ENCODE measurements at regions not wholly inside any gene's neighbourhood (a gene's known extent, or its start where the extent isn't known, plus 50 kb on each side); places are given as distances from the start of the nearest gene placed in this dataset.

- TF ChIP-seq SNAI2 (CRISPR knock-in tag; IDR thresholded peaks at IDR 0.05) = no peak
- no peak for TF ChIP-seq ZFP3 (CRISPR knock-in tag; IDR thresholded peaks at IDR 0.05)
- TF ChIP-seq RARB (CRISPR knock-in tag; IDR thresholded peaks at IDR 0.05) = no peak
- no peak for TF ChIP-seq TCF4 (CRISPR knock-in tag; IDR thresholded peaks at IDR 0.05; ENCODE audit: borderline replicate concordance)
- TF ChIP-seq, protein P1, sequence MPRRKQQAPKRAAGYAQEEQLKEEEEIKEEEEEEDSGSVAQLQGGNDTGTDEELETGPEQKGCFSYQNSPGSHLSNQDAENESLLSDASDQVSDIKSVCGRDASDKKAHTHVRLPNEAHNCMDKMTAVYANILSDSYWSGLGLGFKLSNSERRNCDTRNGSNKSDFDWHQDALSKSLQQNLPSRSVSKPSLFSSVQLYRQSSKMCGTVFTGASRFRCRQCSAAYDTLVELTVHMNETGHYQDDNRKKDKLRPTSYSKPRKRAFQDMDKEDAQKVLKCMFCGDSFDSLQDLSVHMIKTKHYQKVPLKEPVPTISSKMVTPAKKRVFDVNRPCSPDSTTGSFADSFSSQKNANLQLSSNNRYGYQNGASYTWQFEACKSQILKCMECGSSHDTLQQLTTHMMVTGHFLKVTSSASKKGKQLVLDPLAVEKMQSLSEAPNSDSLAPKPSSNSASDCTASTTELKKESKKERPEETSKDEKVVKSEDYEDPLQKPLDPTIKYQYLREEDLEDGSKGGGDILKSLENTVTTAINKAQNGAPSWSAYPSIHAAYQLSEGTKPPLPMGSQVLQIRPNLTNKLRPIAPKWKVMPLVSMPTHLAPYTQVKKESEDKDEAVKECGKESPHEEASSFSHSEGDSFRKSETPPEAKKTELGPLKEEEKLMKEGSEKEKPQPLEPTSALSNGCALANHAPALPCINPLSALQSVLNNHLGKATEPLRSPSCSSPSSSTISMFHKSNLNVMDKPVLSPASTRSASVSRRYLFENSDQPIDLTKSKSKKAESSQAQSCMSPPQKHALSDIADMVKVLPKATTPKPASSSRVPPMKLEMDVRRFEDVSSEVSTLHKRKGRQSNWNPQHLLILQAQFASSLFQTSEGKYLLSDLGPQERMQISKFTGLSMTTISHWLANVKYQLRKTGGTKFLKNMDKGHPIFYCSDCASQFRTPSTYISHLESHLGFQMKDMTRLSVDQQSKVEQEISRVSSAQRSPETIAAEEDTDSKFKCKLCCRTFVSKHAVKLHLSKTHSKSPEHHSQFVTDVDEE (CRISPR knock-in tag; IDR thresholded peaks at IDR 0.05) = no peak
- TF ChIP-seq, protein P2, sequence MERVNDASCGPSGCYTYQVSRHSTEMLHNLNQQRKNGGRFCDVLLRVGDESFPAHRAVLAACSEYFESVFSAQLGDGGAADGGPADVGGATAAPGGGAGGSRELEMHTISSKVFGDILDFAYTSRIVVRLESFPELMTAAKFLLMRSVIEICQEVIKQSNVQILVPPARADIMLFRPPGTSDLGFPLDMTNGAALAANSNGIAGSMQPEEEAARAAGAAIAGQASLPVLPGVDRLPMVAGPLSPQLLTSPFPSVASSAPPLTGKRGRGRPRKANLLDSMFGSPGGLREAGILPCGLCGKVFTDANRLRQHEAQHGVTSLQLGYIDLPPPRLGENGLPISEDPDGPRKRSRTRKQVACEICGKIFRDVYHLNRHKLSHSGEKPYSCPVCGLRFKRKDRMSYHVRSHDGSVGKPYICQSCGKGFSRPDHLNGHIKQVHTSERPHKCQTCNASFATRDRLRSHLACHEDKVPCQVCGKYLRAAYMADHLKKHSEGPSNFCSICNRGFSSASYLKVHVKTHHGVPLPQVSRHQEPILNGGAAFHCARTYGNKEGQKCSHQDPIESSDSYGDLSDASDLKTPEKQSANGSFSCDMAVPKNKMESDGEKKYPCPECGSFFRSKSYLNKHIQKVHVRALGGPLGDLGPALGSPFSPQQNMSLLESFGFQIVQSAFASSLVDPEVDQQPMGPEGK (CRISPR knock-in tag; IDR thresholded peaks at IDR 0.05; ENCODE audit: borderline replicate concordance) = no peak
- TF ChIP-seq ZFP30 (CRISPR knock-in tag; IDR thresholded peaks at IDR 0.05) = no peak
- TF ChIP-seq ARNTL (CRISPR knock-in tag; IDR thresholded peaks at IDR 0.05; ENCODE audit: borderline replicate concordance, low read depth) = no peak
- no peak for TF ChIP-seq ESRRG (CRISPR knock-in tag; IDR thresholded peaks at IDR 0.05)
- TF ChIP-seq CSDC2 (CRISPR knock-in tag; IDR thresholded peaks at IDR 0.05) = no peak
- TF ChIP-seq ZNF70 (CRISPR knock-in tag; IDR thresholded peaks at IDR 0.05) = no peak
These were observed 561.6 kb upstream of the PSMD7 start for GRCh38 chr16:73735018-73735417.

Measured in SK-N-SH treated with all-trans-retinoic acid at 6 μM for 48 hours (cell line).